ENCODE measurements at regions not wholly inside any gene's neighbourhood (a gene's known extent, or its start where the extent isn't known, plus 50 kb on each side); places are given as distances from the start of the nearest gene placed in this dataset.

DNA sequence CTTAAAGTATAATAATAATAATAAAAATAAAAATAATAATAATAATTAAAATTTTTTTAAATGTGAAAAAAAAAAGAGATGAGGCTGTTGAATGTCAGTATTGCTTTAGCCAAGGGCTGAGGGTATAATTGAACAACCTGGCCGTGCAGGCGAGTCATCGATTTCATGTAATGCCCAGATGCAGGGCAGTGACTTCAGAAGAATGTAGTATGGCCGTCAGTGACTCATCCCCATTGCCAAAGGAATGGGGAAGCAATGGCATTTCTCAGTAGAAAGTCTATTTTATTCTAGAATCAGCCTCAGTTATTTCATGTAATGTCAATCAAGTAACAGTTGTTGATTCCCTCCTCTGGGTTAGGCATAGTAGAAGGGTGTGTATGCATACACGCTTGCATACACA lies 516.4 kb downstream of the GLRX3 start:
- Histone ChIP-seq H3K36me3 (ENCODE audit: control insufficient read depth in 4 of 4, insufficient read depth in 4 of 4, low read length in 4 of 4) (no peaks in the 10 kb centered on the region), H3K27ac (ENCODE audit: low read depth in 1 of 2, low read length in 1 of 2) (no peak overlapping the region), H3K4me1 (ENCODE audit: control insufficient read depth in 5 of 5, insufficient read depth in 5 of 5, low read length in 5 of 5) (no peaks in the 10 kb centered on the region), H3K9ac (ENCODE audit: insufficient read depth in 1 of 2, low read length in 2 of 2) (no peak overlapping the region), H3K27me3 (ENCODE audit: control insufficient read depth in 3 of 3, insufficient read depth in 3 of 3, low read length in 2 of 3) (no peaks in the 10 kb centered on the region), H3K4me3 (no peak overlapping the region), H3K9me3 (ENCODE audit: control insufficient read depth in 4 of 4, insufficient read depth in 3 of 4, low read length in 3 of 4) (no peaks in the 10 kb centered on the region)
- WGBS, 2 donors, result 93 to 95% methylated on average over 5 of the region's 5 CpGs
- TF ChIP-seq, protein P1, sequence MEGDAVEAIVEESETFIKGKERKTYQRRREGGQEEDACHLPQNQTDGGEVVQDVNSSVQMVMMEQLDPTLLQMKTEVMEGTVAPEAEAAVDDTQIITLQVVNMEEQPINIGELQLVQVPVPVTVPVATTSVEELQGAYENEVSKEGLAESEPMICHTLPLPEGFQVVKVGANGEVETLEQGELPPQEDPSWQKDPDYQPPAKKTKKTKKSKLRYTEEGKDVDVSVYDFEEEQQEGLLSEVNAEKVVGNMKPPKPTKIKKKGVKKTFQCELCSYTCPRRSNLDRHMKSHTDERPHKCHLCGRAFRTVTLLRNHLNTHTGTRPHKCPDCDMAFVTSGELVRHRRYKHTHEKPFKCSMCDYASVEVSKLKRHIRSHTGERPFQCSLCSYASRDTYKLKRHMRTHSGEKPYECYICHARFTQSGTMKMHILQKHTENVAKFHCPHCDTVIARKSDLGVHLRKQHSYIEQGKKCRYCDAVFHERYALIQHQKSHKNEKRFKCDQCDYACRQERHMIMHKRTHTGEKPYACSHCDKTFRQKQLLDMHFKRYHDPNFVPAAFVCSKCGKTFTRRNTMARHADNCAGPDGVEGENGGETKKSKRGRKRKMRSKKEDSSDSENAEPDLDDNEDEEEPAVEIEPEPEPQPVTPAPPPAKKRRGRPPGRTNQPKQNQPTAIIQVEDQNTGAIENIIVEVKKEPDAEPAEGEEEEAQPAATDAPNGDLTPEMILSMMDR (IDR thresholded peaks at IDR 0.05; ENCODE audit: control extremely low read depth, extremely low read depth), result no peak
- DNase-seq, result no peak
- ATAC-seq (ENCODE audit: insufficient read depth, low FRiP score), result no peak

DNA sequence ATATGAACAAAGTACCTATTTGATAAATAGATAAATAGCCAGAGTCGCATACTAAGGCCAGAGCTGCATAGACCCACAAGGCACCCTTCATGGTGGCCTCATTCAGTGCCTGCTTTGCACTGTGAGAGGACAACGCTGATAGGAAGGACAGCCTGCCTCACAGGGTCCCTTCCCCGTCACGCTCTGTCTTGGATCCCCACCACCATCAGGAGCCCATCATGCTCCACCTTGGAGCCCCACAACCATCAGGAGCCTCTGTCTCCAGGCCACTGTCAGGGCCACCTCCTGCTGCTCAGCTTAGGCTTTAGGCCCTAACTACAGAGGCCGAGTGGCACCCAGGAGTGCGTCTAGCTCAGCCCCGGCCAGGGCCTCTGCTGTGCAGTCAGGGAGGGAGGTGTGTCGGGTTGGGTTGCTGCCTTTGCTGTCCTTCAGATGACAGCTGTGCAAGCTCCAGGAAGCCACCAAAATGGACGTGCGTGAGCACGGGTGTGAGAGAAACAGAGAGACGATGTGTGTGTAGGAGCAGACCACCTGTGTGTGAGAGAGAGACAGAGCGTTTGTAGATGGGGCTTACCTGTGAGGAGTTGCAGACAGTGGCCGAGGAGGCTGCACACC lies 516.9 kb downstream of the GLRX3 start:
- ATAC-seq (ENCODE audit: insufficient read depth, low FRiP score), result no peak
- Histone ChIP-seq H3K9me3 (ENCODE audit: control insufficient read depth in 4 of 4, insufficient read depth in 3 of 4, low read length in 3 of 4) (no peaks in the 10 kb centered on the region), H3K4me3 (no peak overlapping the region), H3K36me3 (ENCODE audit: control insufficient read depth in 4 of 4, insufficient read depth in 4 of 4, low read length in 4 of 4) (no peaks in the 10 kb centered on the region), H3K4me1 (ENCODE audit: control insufficient read depth in 5 of 5, insufficient read depth in 5 of 5, low read length in 5 of 5) (no peaks in the 10 kb centered on the region), H3K27ac (ENCODE audit: low read depth in 1 of 2, low read length in 1 of 2) (no peak overlapping the region), H3K27me3 (ENCODE audit: control insufficient read depth in 3 of 3, insufficient read depth in 3 of 3, low read length in 2 of 3) (no peaks in the 10 kb centered on the region), H3K9ac (ENCODE audit: insufficient read depth in 1 of 2, low read length in 2 of 2) (no peak overlapping the region)
- no peak for DNase-seq
- 86 to 91% methylated on average over 14 of the region's 14 CpGs for WGBS, 2 donors
- TF ChIP-seq, protein P1 (IDR thresholded peaks at IDR 0.05; ENCODE audit: control extremely low read depth, extremely low read depth), result no peak

DNA sequence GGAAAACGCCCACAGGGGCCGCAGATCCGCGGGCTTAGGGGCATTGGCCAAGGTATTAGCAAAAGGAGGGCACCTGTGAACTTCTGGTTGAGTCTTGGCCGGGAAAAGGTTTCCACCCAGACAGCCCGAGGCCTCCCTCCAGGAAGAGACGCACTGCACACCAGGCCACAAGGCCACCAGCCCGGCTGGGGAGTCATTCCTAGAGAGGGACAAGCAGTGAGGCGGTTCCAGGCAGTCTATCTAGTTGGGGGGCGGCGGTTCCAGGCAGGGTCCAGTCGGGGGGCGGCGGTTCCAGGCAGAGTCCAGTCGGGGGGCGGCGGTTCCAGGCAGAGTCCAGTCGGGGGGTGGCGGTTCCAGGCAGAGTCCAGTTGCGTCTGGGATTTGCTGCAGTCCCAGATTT lies 518.5 kb downstream of the GLRX3 start:
- 93 to 95% methylated on average over 20 of the region's 20 CpGs for WGBS, 2 donors

More for the DNA sequence above, 518.5 kb downstream of the GLRX3 start:
- ATAC-seq (ENCODE audit: insufficient read depth, low FRiP score), result no peak
- Histone ChIP-seq H3K27me3 (ENCODE audit: control insufficient read depth in 3 of 3, insufficient read depth in 3 of 3, low read length in 2 of 3) (no peaks in the 10 kb centered on the region), H3K27ac (ENCODE audit: low read depth in 1 of 2, low read length in 1 of 2) (no peak overlapping the region), H3K4me3 (no peak overlapping the region), H3K4me1 (ENCODE audit: control insufficient read depth in 5 of 5, insufficient read depth in 5 of 5, low read length in 5 of 5) (no peaks in the 10 kb centered on the region), H3K9me3 (ENCODE audit: control insufficient read depth in 4 of 4, insufficient read depth in 3 of 4, low read length in 3 of 4) (no peaks in the 10 kb centered on the region), H3K36me3 (ENCODE audit: control insufficient read depth in 4 of 4, insufficient read depth in 4 of 4, low read length in 4 of 4) (no peaks in the 10 kb centered on the region), H3K9ac (ENCODE audit: insufficient read depth in 1 of 2, low read length in 2 of 2) (no peak overlapping the region)
- DNase-seq, result no peak
- TF ChIP-seq, protein P1 (IDR thresholded peaks at IDR 0.05; ENCODE audit: control extremely low read depth, extremely low read depth), result no peak
